ENCODE measurements at regions not wholly inside any gene's neighbourhood (a gene's known extent, or its start where the extent isn't known, plus 50 kb on each side); places are given as distances from the start of the nearest gene placed in this dataset.

GRCh38 chr15:39394496-39394895 lies 186.4 kb upstream of the THBS1 start:
- H3K27ac Mint-ChIP-seq = no peak overlapping the region
- H3K4me1 Mint-ChIP-seq (ENCODE audit: low read depth) = no peaks in the 10 kb centered on the region

GRCh38 chr15:39396979-39397615 lies 183.8 kb upstream of the THBS1 start:
- DNase-seq = peak in 2 of 14 experiments; percentile 66 to 80
- no peak overlapping the region for H3K27ac Mint-ChIP-seq
- CTCF ChIA-PET = no interaction called here

More at GRCh38 chr15:39394496-39394895, 186.4 kb upstream of the THBS1 start:
- POLR2A ChIA-PET = no interaction called here
- TF ChIP-seq CTCF (IDR thresholded peaks at IDR 0.05) = no peak
- H3K36me3 ChIP-seq (ENCODE audit: insufficient read depth, low read length) = no peaks in the 10 kb centered on the region
- Mint-ChIP-seq H3K36me3 (ENCODE audit: low read depth) (no peaks in the 10 kb centered on the region), H3K27me3 (no peaks in the 10 kb centered on the region), H3K9me3 (no peaks in the 10 kb centered on the region), H3K4me3 (no peak overlapping the region)
- H3K27ac ChIP-seq (ENCODE audit: low read depth in 1 of 2, low read length in 2 of 2) = no peak overlapping the region
- DNase-seq (no peak), ATAC-seq (ENCODE audit: poor library complexity) (no peak)
- CTCF ChIA-PET = no interaction called here
- no peak overlapping the region for H3K4me3 ChIP-seq (ENCODE audit: low read length)
- intact Hi-C loops (cut with DNase I, micrococcal nuclease) = no loop called here
- H3K27me3 ChIP-seq (ENCODE audit: control insufficient read depth in 1 of 2, insufficient read depth in 2 of 2, low read length in 2 of 2) = peaks cover 0 to 6% of the 10 kb centered on the region in 2 experiments
- H3K4me1 ChIP-seq (ENCODE audit: insufficient read depth, low read length) = no peaks in the 10 kb centered on the region
- H3K9me3 ChIP-seq (ENCODE audit: control insufficient read depth in 1 of 2, insufficient read depth in 1 of 2, low read length in 2 of 2) = no peaks in the 10 kb centered on the region

GRCh38 chr15:39397883-39398282 lies 183.0 kb upstream of the THBS1 start:
- Histone ChIP-seq H3K4me3 (ENCODE audit: low read length) (no peak overlapping the region), H3K27ac (ENCODE audit: low read depth in 1 of 2, low read length in 2 of 2) (no peak overlapping the region), H3K36me3 (ENCODE audit: insufficient read depth, low read length) (no peaks in the 10 kb centered on the region), H3K27me3 (ENCODE audit: control insufficient read depth in 1 of 2, insufficient read depth in 2 of 2, low read length in 2 of 2) (peaks cover 0 to 6% of the 10 kb centered on the region in 2 experiments), H3K4me1 (ENCODE audit: insufficient read depth, low read length) (no peaks in the 10 kb centered on the region), H3K9me3 (ENCODE audit: control insufficient read depth in 1 of 2, insufficient read depth in 1 of 2, low read length in 2 of 2) (no peaks in the 10 kb centered on the region)
- H3K9me3 Mint-ChIP-seq = no peaks in the 10 kb centered on the region
- ATAC-seq (ENCODE audit: poor library complexity) = no peak
- DNase-seq = no peak
- H3K36me3 Mint-ChIP-seq (ENCODE audit: low read depth) = no peaks in the 10 kb centered on the region
- ChIA-PET CTCF (no interaction called here), POLR2A (no interaction called here)
- no peaks in the 10 kb centered on the region for H3K27me3 Mint-ChIP-seq
- no peak overlapping the region for H3K4me3 Mint-ChIP-seq
- no peak for TF ChIP-seq CTCF (IDR thresholded peaks at IDR 0.05)
- H3K4me1 Mint-ChIP-seq (ENCODE audit: low read depth) = no peaks in the 10 kb centered on the region
- intact Hi-C loops (cut with DNase I, micrococcal nuclease) = no loop called here
- H3K27ac Mint-ChIP-seq = no peak overlapping the region

More at GRCh38 chr15:39396979-39397615, 183.8 kb upstream of the THBS1 start:
- no peak overlapping the region for H3K27ac ChIP-seq (ENCODE audit: low read depth in 1 of 2, low read length in 2 of 2)
- no peaks in the 10 kb centered on the region for H3K36me3 Mint-ChIP-seq (ENCODE audit: low read depth)
- no peak overlapping the region for H3K4me3 ChIP-seq (ENCODE audit: low read length)
- no peak for ATAC-seq (ENCODE audit: poor library complexity)
- intact Hi-C loops (cut with DNase I, micrococcal nuclease) = no loop called here
- H3K4me1 Mint-ChIP-seq (ENCODE audit: low read depth) = no peaks in the 10 kb centered on the region
- no peaks in the 10 kb centered on the region for H3K9me3 Mint-ChIP-seq
- no peaks in the 10 kb centered on the region for H3K27me3 Mint-ChIP-seq
- no peaks in the 10 kb centered on the region for H3K4me1 ChIP-seq (ENCODE audit: insufficient read depth, low read length)
- peaks cover 0 to 6% of the 10 kb centered on the region in 2 experiments for H3K27me3 ChIP-seq (ENCODE audit: control insufficient read depth in 1 of 2, insufficient read depth in 2 of 2, low read length in 2 of 2)
- POLR2A ChIA-PET = no interaction called here
- H3K9me3 ChIP-seq (ENCODE audit: control insufficient read depth in 1 of 2, insufficient read depth in 1 of 2, low read length in 2 of 2) = no peaks in the 10 kb centered on the region
- no peak overlapping the region for H3K4me3 Mint-ChIP-seq
- no peaks in the 10 kb centered on the region for H3K36me3 ChIP-seq (ENCODE audit: insufficient read depth, low read length)
- no peak for TF ChIP-seq CTCF (IDR thresholded peaks at IDR 0.05)

All from CD4-positive, alpha-beta T cell (primary cell).